ENCODE measurements at regions not wholly inside any gene's neighbourhood (a gene's known extent, or its start where the extent isn't known, plus 50 kb on each side); places are given as distances from the start of the nearest gene placed in this dataset.

DNA sequence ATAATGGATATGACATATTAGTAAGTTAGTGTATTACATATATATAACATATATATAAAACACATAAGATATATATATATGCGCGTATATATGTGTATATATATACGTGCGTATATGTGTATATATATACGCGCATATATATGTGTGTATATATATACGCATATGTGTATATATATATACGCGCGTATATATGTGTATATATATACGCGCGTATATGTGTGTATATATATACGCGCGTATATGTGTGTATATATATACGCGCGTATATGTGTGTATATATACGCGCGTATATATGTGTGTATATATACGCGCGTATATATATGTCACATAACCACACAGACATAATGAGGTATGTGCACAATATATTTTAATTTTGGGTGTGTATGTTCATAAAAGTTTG lies 327.8 kb downstream of the MEIS1 start:
- Histone ChIP-seq H3K4ac (ENCODE audit: low read depth, low read length) (no peak overlapping the region), H4K91ac (ENCODE audit: low read depth, low read length) (no peak overlapping the region), H3K79me2 (ENCODE audit: control insufficient read depth, insufficient read depth, low read length, poor library complexity) (no peaks in the 10 kb centered on the region), H3K4me3 (ENCODE audit: low read depth, low read length) (no peak overlapping the region), H3K23ac (ENCODE audit: low read length) (no peak overlapping the region), H3K14ac (ENCODE audit: low read length) (no peak overlapping the region), H2AK5ac (ENCODE audit: low read length) (no peak overlapping the region), H3K36me3 (ENCODE audit: control insufficient read depth in 1 of 2, insufficient read depth in 2 of 2, low read length in 2 of 2) (no peaks in the 10 kb centered on the region), H2BK120ac (ENCODE audit: insufficient read depth, low read length, poor library complexity) (no peak overlapping the region), H2AFZ (ENCODE audit: insufficient read depth, low read length, poor library complexity) (no peak overlapping the region), H3K4me1 (ENCODE audit: control insufficient read depth in 1 of 2, insufficient read depth in 2 of 2, low read length in 2 of 2) (no peaks in the 10 kb centered on the region), H4K8ac (ENCODE audit: low read depth, low read length) (no peak overlapping the region), H3K79me1 (ENCODE audit: low read length) (no peaks in the 10 kb centered on the region), H3K4me2 (ENCODE audit: low read length) (no peak overlapping the region), H2BK5ac (ENCODE audit: low read depth, low read length, poor library complexity) (no peak overlapping the region), H2BK12ac (ENCODE audit: low read length) (no peak overlapping the region), H3K27me3 (ENCODE audit: insufficient read depth, low read length) (no peaks in the 10 kb centered on the region), H4K12ac (ENCODE audit: low read depth, low read length) (no peak overlapping the region), H3K27ac (ENCODE audit: low read depth, low read length) (no peak overlapping the region), H3K18ac (ENCODE audit: low read length) (no peak overlapping the region), H3K9ac (ENCODE audit: low read length) (no peak overlapping the region), H3K9me3 (ENCODE audit: insufficient read depth, low read depth, low read length) (no peaks in the 10 kb centered on the region)
- no peak for DNase-seq
- no CpG with 5 or more reads among the region's 25 CpGs for WGBS (ENCODE audit: extremely low coverage, insufficient coverage, insufficient read length)

DNA sequence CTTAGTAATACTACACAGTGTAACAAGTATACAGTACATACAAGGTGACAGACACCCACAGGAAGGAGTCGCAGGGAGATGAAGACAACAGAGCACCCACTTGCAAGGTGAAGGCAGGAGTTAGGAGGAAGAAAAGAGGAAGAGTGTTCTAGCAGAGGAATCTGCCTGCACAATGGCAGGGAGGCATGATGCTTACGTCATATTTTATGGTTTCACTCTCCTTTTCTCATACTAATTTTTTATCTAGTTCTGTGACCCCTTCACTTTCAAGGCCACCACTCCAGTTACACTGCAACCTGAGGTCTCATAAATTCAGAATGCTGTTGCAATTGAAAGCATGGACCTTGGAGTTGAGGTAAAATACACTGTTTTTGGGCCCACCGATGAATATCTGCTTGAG lies 331.7 kb downstream of the MEIS1 start:
- H3K14ac ChIP-seq (ENCODE audit: low read length), result no peak overlapping the region
- H4K12ac ChIP-seq (ENCODE audit: low read depth, low read length), result no peak overlapping the region
- H3K79me2 ChIP-seq (ENCODE audit: control insufficient read depth, insufficient read depth, low read length, poor library complexity), result no peaks in the 10 kb centered on the region
- H4K8ac ChIP-seq (ENCODE audit: low read depth, low read length), result no peak overlapping the region
- H3K9me3 ChIP-seq (ENCODE audit: insufficient read depth, low read depth, low read length), result no peaks in the 10 kb centered on the region
- no peak overlapping the region for H3K4ac ChIP-seq (ENCODE audit: low read depth, low read length)
- H3K4me2 ChIP-seq (ENCODE audit: low read length), result no peak overlapping the region
- no peak for DNase-seq
- no peak overlapping the region for H2BK5ac ChIP-seq (ENCODE audit: low read depth, low read length, poor library complexity)
- no peak overlapping the region for H3K27ac ChIP-seq (ENCODE audit: low read depth, low read length)
- no peaks in the 10 kb centered on the region for H3K4me1 ChIP-seq (ENCODE audit: control insufficient read depth in 1 of 2, insufficient read depth in 2 of 2, low read length in 2 of 2)
- no peak overlapping the region for H3K9ac ChIP-seq (ENCODE audit: low read length)
- no peaks in the 10 kb centered on the region for H3K36me3 ChIP-seq (ENCODE audit: control insufficient read depth in 1 of 2, insufficient read depth in 2 of 2, low read length in 2 of 2)
- no peaks in the 10 kb centered on the region for H3K79me1 ChIP-seq (ENCODE audit: low read length)
- H4K91ac ChIP-seq (ENCODE audit: low read depth, low read length), result no peak overlapping the region
- H3K23ac ChIP-seq (ENCODE audit: low read length), result no peak overlapping the region
- H3K4me3 ChIP-seq (ENCODE audit: low read depth, low read length), result no peak overlapping the region
- H3K27me3 ChIP-seq (ENCODE audit: insufficient read depth, low read length), result no peaks in the 10 kb centered on the region
- H2BK120ac ChIP-seq (ENCODE audit: insufficient read depth, low read length, poor library complexity), result no peak overlapping the region
- H3K18ac ChIP-seq (ENCODE audit: low read length), result no peak overlapping the region
- H2BK12ac ChIP-seq (ENCODE audit: low read length), result no peak overlapping the region
- no CpG with 5 or more reads among the region's 3 CpGs for WGBS (ENCODE audit: extremely low coverage, insufficient coverage, insufficient read length)
- H2AFZ ChIP-seq (ENCODE audit: insufficient read depth, low read length, poor library complexity), result no peak overlapping the region
- H2AK5ac ChIP-seq (ENCODE audit: low read length), result no peak overlapping the region

DNA sequence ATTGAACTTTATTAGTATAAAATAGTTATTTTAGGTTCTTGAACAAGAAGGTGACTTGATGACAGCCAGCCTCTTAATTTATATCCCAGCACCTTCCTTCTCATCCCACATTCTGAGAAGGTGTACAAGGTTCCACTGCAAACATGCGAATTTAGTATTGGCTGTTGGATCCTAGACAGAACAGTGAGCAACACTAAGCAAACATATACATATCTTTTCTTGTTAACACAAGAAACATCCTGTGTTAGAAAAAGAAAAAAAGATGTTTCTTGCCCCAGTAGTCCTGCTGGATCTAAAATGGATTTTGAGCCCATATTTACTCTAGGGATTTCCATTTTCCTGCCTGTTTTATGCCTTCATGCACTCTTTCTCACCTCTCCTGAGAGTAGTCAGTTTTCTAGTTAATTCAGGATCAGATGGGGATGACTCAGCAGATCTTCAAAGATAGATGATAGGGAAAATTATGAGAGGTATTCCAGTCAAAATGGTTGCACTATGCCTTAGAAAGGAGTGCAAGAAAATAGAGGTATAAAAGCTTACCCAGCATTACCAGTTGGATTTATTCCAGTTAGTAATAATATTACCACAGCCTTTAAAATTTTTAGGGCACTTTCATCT lies 336.5 kb downstream of the MEIS1 start:
- Histone ChIP-seq H3K4me2 (ENCODE audit: low read length) (no peak overlapping the region), H3K4me1 (ENCODE audit: control insufficient read depth in 1 of 2, insufficient read depth in 2 of 2, low read length in 2 of 2) (no peaks in the 10 kb centered on the region), H3K23ac (ENCODE audit: low read length) (no peak overlapping the region), H4K8ac (ENCODE audit: low read depth, low read length) (no peak overlapping the region), H3K14ac (ENCODE audit: low read length) (no peak overlapping the region), H4K91ac (ENCODE audit: low read depth, low read length) (no peak overlapping the region), H2AK5ac (ENCODE audit: low read length) (no peak overlapping the region), H3K79me2 (ENCODE audit: control insufficient read depth, insufficient read depth, low read length, poor library complexity) (no peaks in the 10 kb centered on the region), H3K18ac (ENCODE audit: low read length) (no peak overlapping the region), H3K4me3 (ENCODE audit: low read depth, low read length) (no peak overlapping the region), H3K9me3 (ENCODE audit: insufficient read depth, low read depth, low read length) (no peaks in the 10 kb centered on the region), H2BK120ac (ENCODE audit: insufficient read depth, low read length, poor library complexity) (no peak overlapping the region), H3K4ac (ENCODE audit: low read depth, low read length) (no peak overlapping the region), H3K27ac (ENCODE audit: low read depth, low read length) (no peak overlapping the region), H2BK12ac (ENCODE audit: low read length) (no peak overlapping the region), H2AFZ (ENCODE audit: insufficient read depth, low read length, poor library complexity) (no peak overlapping the region), H3K27me3 (ENCODE audit: insufficient read depth, low read length) (no peaks in the 10 kb centered on the region), H3K36me3 (ENCODE audit: control insufficient read depth in 1 of 2, insufficient read depth in 2 of 2, low read length in 2 of 2) (no peaks in the 10 kb centered on the region), H3K9ac (ENCODE audit: low read length) (no peak overlapping the region), H3K79me1 (ENCODE audit: low read length) (no peaks in the 10 kb centered on the region), H4K12ac (ENCODE audit: low read depth, low read length) (no peak overlapping the region), H2BK5ac (ENCODE audit: low read depth, low read length, poor library complexity) (no peak overlapping the region)
- DNase-seq, result peak in 1 of 2 donors; percentile 47
- WGBS (ENCODE audit: extremely low coverage, insufficient coverage, insufficient read length), result no CpG with 5 or more reads among the region's 1 CpG

DNA sequence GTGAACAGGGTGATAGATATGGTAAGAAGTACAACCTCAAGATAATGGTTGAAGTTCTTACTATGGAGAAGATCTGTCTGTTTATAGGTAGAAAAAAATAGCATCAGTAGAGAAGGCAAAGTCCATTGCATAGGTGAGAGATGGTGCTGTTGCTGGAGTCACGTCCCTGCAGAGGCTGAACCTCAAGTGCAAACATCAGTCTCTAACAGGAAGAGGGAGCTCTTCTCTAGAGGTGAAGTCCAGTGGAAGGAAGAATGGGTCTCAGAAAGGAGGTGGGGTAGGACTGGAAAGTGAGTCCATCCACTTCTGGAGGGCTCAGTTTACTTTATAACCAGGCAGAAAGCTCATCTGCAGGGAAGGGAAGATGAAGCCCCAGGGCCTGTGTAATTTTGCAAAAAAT lies 337.7 kb downstream of the MEIS1 start:
- Histone ChIP-seq H3K18ac (ENCODE audit: low read length) (no peak overlapping the region), H2BK12ac (ENCODE audit: low read length) (no peak overlapping the region), H3K4me2 (ENCODE audit: low read length) (no peak overlapping the region), H3K79me2 (ENCODE audit: control insufficient read depth, insufficient read depth, low read length, poor library complexity) (no peaks in the 10 kb centered on the region), H4K8ac (ENCODE audit: low read depth, low read length) (no peak overlapping the region), H2AK5ac (ENCODE audit: low read length) (no peak overlapping the region), H2AFZ (ENCODE audit: insufficient read depth, low read length, poor library complexity) (no peak overlapping the region), H3K36me3 (ENCODE audit: control insufficient read depth in 1 of 2, insufficient read depth in 2 of 2, low read length in 2 of 2) (no peaks in the 10 kb centered on the region), H3K23ac (ENCODE audit: low read length) (no peak overlapping the region), H3K14ac (ENCODE audit: low read length) (no peak overlapping the region), H3K27ac (ENCODE audit: low read depth, low read length) (no peak overlapping the region), H4K91ac (ENCODE audit: low read depth, low read length) (no peak overlapping the region), H4K12ac (ENCODE audit: low read depth, low read length) (no peak overlapping the region), H3K9ac (ENCODE audit: low read length) (no peak overlapping the region), H2BK5ac (ENCODE audit: low read depth, low read length, poor library complexity) (no peak overlapping the region), H3K4ac (ENCODE audit: low read depth, low read length) (no peak overlapping the region), H3K9me3 (ENCODE audit: insufficient read depth, low read depth, low read length) (no peaks in the 10 kb centered on the region), H3K4me1 (ENCODE audit: control insufficient read depth in 1 of 2, insufficient read depth in 2 of 2, low read length in 2 of 2) (no peaks in the 10 kb centered on the region), H3K79me1 (ENCODE audit: low read length) (no peaks in the 10 kb centered on the region), H2BK120ac (ENCODE audit: insufficient read depth, low read length, poor library complexity) (no peak overlapping the region), H3K4me3 (ENCODE audit: low read depth, low read length) (no peak overlapping the region), H3K27me3 (ENCODE audit: insufficient read depth, low read length) (no peaks in the 10 kb centered on the region)
- WGBS (ENCODE audit: extremely low coverage, insufficient coverage, insufficient read length), result no CpG with 5 or more reads among the region's 1 CpG
- DNase-seq, result no peak
